ENCODE measurements at regions not wholly inside any gene's neighbourhood (a gene's known extent, or its start where the extent isn't known, plus 50 kb on each side); places are given as distances from the start of the nearest gene placed in this dataset.
"Not testable (repeated sequence)": the region's sequence is repeated elsewhere in the genome, so short reads cannot be mapped to it uniquely, and the experiment has no call there.

- no peak for TF ChIP-seq CTCF (IDR thresholded peaks at IDR 0.05; ENCODE audit: insufficient read depth, low read depth, low read length)
- Histone ChIP-seq H3K36me3 (ENCODE audit: control insufficient read depth, insufficient read depth, low read length) (no peaks in the 10 kb centered on the region), H3K4me3 (ENCODE audit: low read depth, low read length) (no peak overlapping the region), H3K27me3 (ENCODE audit: control insufficient read depth, insufficient read depth, low read length) (peaks cover 9% of the 10 kb centered on the region)
- POLR2A ChIA-PET = no interaction called here
- CTCF ChIA-PET = interaction anchor here (1.2 to 2.5 kb wide), 2 partner anchors 10 to 11 kb away, joined by 5 to 22 read pairs; no protein-coding TSS in a partner anchor
- DNase-seq (ENCODE audit: low read depth) = no peak
These were observed 108.6 kb downstream of the C17orf67 start for GRCh38 chr17:56725144-56725543.

GRCh38 chr17:56727876-56728617 lies 105.7 kb downstream of the C17orf67 start:
- Histone ChIP-seq H3K4me3 (ENCODE audit: low read depth, low read length) (no peak overlapping the region), H3K27me3 (ENCODE audit: control insufficient read depth, insufficient read depth, low read length) (peaks cover 9% of the 10 kb centered on the region), H3K36me3 (ENCODE audit: control insufficient read depth, insufficient read depth, low read length) (no peaks in the 10 kb centered on the region)
- no peak for DNase-seq (ENCODE audit: low read depth)
- TF ChIP-seq CTCF (IDR thresholded peaks at IDR 0.05; ENCODE audit: insufficient read depth, low read depth, low read length) = no peak
- ChIA-PET POLR2A (no interaction called here), CTCF (no interaction called here)

GRCh38 chr17:56731096-56731495 lies 102.6 kb downstream of the C17orf67 start:
- H3K4me3 ChIP-seq (ENCODE audit: low read depth, low read length); H3K27me3 ChIP-seq (ENCODE audit: control insufficient read depth, insufficient read depth, low read length); H3K36me3 ChIP-seq (ENCODE audit: control insufficient read depth, insufficient read depth, low read length); DNase-seq (ENCODE audit: low read depth); POLR2A ChIA-PET: not testable (repeated sequence)
- CTCF ChIA-PET = interaction anchor here (1.9 kb wide), 1 partner anchor 15 kb away, joined by 8 read pairs; no protein-coding TSS in a partner anchor

GRCh38 chr17:56733833-56734232 lies 99.9 kb downstream of the C17orf67 start:
- POLR2A ChIA-PET = no interaction called here
- CTCF ChIA-PET = interaction anchor here (1.0 kb wide), 1 partner anchor 11 kb away, joined by 3 read pairs; no protein-coding TSS in a partner anchor
- no peak for TF ChIP-seq CTCF (IDR thresholded peaks at IDR 0.05; ENCODE audit: insufficient read depth, low read depth, low read length)

GRCh38 chr17:56735842-56736241 lies 97.9 kb downstream of the C17orf67 start:
- no peak for TF ChIP-seq CTCF (IDR thresholded peaks at IDR 0.05; ENCODE audit: insufficient read depth, low read depth, low read length)
- DNase-seq (ENCODE audit: low read depth) = no peak
- H3K4me3 ChIP-seq (ENCODE audit: low read depth, low read length) = no peak overlapping the region
- ChIA-PET CTCF (interaction anchor here (1.4 kb wide), 1 partner anchor 11 kb away, joined by 5 read pairs; no protein-coding TSS in a partner anchor), POLR2A (no interaction called here)
- H3K36me3 ChIP-seq (ENCODE audit: control insufficient read depth, insufficient read depth, low read length) = no peaks in the 10 kb centered on the region
- H3K27me3 ChIP-seq (ENCODE audit: control insufficient read depth, insufficient read depth, low read length) = no peaks in the 10 kb centered on the region; the same call in 1 of the 2 replicates

More at GRCh38 chr17:56733833-56734232, 99.9 kb downstream of the C17orf67 start:
- no peak overlapping the region for H3K4me3 ChIP-seq (ENCODE audit: low read depth, low read length)
- peaks cover 5% of the 10 kb centered on the region for H3K27me3 ChIP-seq (ENCODE audit: control insufficient read depth, insufficient read depth, low read length)
- DNase-seq (ENCODE audit: low read depth) = no peak
- no peaks in the 10 kb centered on the region for H3K36me3 ChIP-seq (ENCODE audit: control insufficient read depth, insufficient read depth, low read length)
